ENCODE measurements at regions not wholly inside any gene's neighbourhood (a gene's known extent, or its start where the extent isn't known, plus 50 kb on each side); places are given as distances from the start of the nearest gene placed in this dataset.

GRCh38 chr13:61204025-61204424 lies 211.6 kb downstream of the PCDH20 start:
- TF ChIP-seq POLR2A (IDR thresholded peaks at IDR 0.05) (no peak), CTCF (IDR thresholded peaks at IDR 0.05) (no peak)
